ENCODE measurements at regions not wholly inside any gene's neighbourhood (a gene's known extent, or its start where the extent isn't known, plus 50 kb on each side); places are given as distances from the start of the nearest gene placed in this dataset.
"Not testable (repeated sequence)": the region's sequence is repeated elsewhere in the genome, so short reads cannot be mapped to it uniquely, and the experiment has no call there.

GRCh38 chr7:1301054-1301881 lies 68.6 kb downstream of the UNCX start:
- Histone ChIP-seq H3K4me3 (replicated peaks in 1 of 4; ENCODE audit: control extremely low read depth in 1 of 4, insufficient read depth in 1 of 4, low read depth in 3 of 4, low read length in 4 of 4) (no peak overlapping the region), H3K79me2 (ENCODE audit: control insufficient read depth, insufficient read depth, low read length) (no peaks in the 10 kb centered on the region), H3K9ac (ENCODE audit: insufficient read depth, low read length) (no peak overlapping the region), H3K4me2 (ENCODE audit: extremely low read depth, insufficient read depth, low read length) (no peak overlapping the region), H4K20me1 (ENCODE audit: control insufficient read depth, extremely low read depth, insufficient read depth, low read length) (no peaks in the 10 kb centered on the region), H3K27me3 (ENCODE audit: control insufficient read depth, insufficient read depth, low read length) (peaks cover 20% of the 10 kb centered on the region), H2AFZ (ENCODE audit: low read length) (no peak overlapping the region), H3K27ac (ENCODE audit: insufficient read depth, low read length) (no peak overlapping the region), H3K36me3 (ENCODE audit: control insufficient read depth, insufficient read depth, low read length) (no peaks in the 10 kb centered on the region), H3K9me3 (ENCODE audit: control insufficient read depth, insufficient read depth, low read depth, low read length) (no peaks in the 10 kb centered on the region), H3K4me1 (ENCODE audit: control insufficient read depth, extremely low read depth, insufficient read depth, low read length) (no peaks in the 10 kb centered on the region)
- TF ChIP-seq EZH2 (IDR thresholded peaks at IDR 0.05; ENCODE audit: low read length, missing control alignments), result no peak
- TF ChIP-seq, protein P1, sequence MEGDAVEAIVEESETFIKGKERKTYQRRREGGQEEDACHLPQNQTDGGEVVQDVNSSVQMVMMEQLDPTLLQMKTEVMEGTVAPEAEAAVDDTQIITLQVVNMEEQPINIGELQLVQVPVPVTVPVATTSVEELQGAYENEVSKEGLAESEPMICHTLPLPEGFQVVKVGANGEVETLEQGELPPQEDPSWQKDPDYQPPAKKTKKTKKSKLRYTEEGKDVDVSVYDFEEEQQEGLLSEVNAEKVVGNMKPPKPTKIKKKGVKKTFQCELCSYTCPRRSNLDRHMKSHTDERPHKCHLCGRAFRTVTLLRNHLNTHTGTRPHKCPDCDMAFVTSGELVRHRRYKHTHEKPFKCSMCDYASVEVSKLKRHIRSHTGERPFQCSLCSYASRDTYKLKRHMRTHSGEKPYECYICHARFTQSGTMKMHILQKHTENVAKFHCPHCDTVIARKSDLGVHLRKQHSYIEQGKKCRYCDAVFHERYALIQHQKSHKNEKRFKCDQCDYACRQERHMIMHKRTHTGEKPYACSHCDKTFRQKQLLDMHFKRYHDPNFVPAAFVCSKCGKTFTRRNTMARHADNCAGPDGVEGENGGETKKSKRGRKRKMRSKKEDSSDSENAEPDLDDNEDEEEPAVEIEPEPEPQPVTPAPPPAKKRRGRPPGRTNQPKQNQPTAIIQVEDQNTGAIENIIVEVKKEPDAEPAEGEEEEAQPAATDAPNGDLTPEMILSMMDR (conservative IDR thresholded peaks at IDR 0.05 in 1 of 2, IDR thresholded peaks at IDR 0.05 in 1 of 2; ENCODE audit: low read depth in 1 of 2, low read length in 2 of 2), result no peak
- DNase-seq (ENCODE audit: low read depth in 2 of 2), result no peak

GRCh38 chr7:1301882-1302251 lies 69.2 kb downstream of the UNCX start:
- Histone ChIP-seq H4K20me1 (ENCODE audit: control insufficient read depth, extremely low read depth, insufficient read depth, low read length) (no peaks in the 10 kb centered on the region), H3K4me3 (replicated peaks in 1 of 4; ENCODE audit: control extremely low read depth in 1 of 4, insufficient read depth in 1 of 4, low read depth in 3 of 4, low read length in 4 of 4) (no peak overlapping the region), H3K36me3 (ENCODE audit: control insufficient read depth, insufficient read depth, low read length) (no peaks in the 10 kb centered on the region), H3K27ac (ENCODE audit: insufficient read depth, low read length) (no peak overlapping the region), H3K4me1 (ENCODE audit: control insufficient read depth, extremely low read depth, insufficient read depth, low read length) (no peaks in the 10 kb centered on the region), H3K9me3 (ENCODE audit: control insufficient read depth, insufficient read depth, low read depth, low read length) (no peaks in the 10 kb centered on the region), H3K79me2 (ENCODE audit: control insufficient read depth, insufficient read depth, low read length) (no peaks in the 10 kb centered on the region), H2AFZ (ENCODE audit: low read length) (no peak overlapping the region), H3K4me2 (ENCODE audit: extremely low read depth, insufficient read depth, low read length) (no peak overlapping the region), H3K9ac (ENCODE audit: insufficient read depth, low read length) (no peak overlapping the region), H3K27me3 (ENCODE audit: control insufficient read depth, insufficient read depth, low read length) (peaks cover 14% of the 10 kb centered on the region)
- no peak for TF ChIP-seq EZH2 (IDR thresholded peaks at IDR 0.05; ENCODE audit: low read length, missing control alignments)
- TF ChIP-seq, protein P1 (conservative IDR thresholded peaks at IDR 0.05 in 1 of 2, IDR thresholded peaks at IDR 0.05 in 1 of 2; ENCODE audit: low read depth in 1 of 2, low read length in 2 of 2), result no peak
- DNase-seq (ENCODE audit: low read depth in 2 of 2), result no peak

- H3K27me3 ChIP-seq (ENCODE audit: control insufficient read depth, insufficient read depth, low read length), result peaks cover 7% of the 10 kb centered on the region
- H3K4me2 ChIP-seq (ENCODE audit: extremely low read depth, insufficient read depth, low read length), result no peak overlapping the region
- H2AFZ ChIP-seq (ENCODE audit: low read length), result no peak overlapping the region
- no peak overlapping the region for H3K4me3 ChIP-seq (replicated peaks in 1 of 4; ENCODE audit: control extremely low read depth in 1 of 4, insufficient read depth in 1 of 4, low read depth in 3 of 4, low read length in 4 of 4)
- H3K36me3 ChIP-seq (ENCODE audit: control insufficient read depth, insufficient read depth, low read length), result no peaks in the 10 kb centered on the region
- no peak overlapping the region for H3K27ac ChIP-seq (ENCODE audit: insufficient read depth, low read length)
- no peaks in the 10 kb centered on the region for H3K79me2 ChIP-seq (ENCODE audit: control insufficient read depth, insufficient read depth, low read length)
- TF ChIP-seq, protein P1 (conservative IDR thresholded peaks at IDR 0.05 in 1 of 2, IDR thresholded peaks at IDR 0.05 in 1 of 2; ENCODE audit: low read depth in 1 of 2, low read length in 2 of 2), result no peak
- no peak for TF ChIP-seq EZH2 (IDR thresholded peaks at IDR 0.05; ENCODE audit: low read length, missing control alignments)
- DNase-seq (ENCODE audit: low read depth in 2 of 2), result no peak
- no peaks in the 10 kb centered on the region for H3K9me3 ChIP-seq (ENCODE audit: control insufficient read depth, insufficient read depth, low read depth, low read length)
- H3K4me1 ChIP-seq (ENCODE audit: control insufficient read depth, extremely low read depth, insufficient read depth, low read length), result no peaks in the 10 kb centered on the region
- no peak overlapping the region for H3K9ac ChIP-seq (ENCODE audit: insufficient read depth, low read length)
- no peaks in the 10 kb centered on the region for H4K20me1 ChIP-seq (ENCODE audit: control insufficient read depth, extremely low read depth, insufficient read depth, low read length)
Measured at GRCh38 chr7:1302936-1303335, 70.3 kb downstream of the UNCX start.

- not testable (repeated sequence) for H3K9ac ChIP-seq (ENCODE audit: insufficient read depth, low read length); H3K36me3 ChIP-seq (ENCODE audit: control insufficient read depth, insufficient read depth, low read length); H2AFZ ChIP-seq (ENCODE audit: low read length); DNase-seq (ENCODE audit: low read depth in 2 of 2); H3K4me3 ChIP-seq (replicated peaks in 1 of 4; ENCODE audit: control extremely low read depth in 1 of 4, insufficient read depth in 1 of 4, low read depth in 3 of 4, low read length in 4 of 4); H3K27me3 ChIP-seq (ENCODE audit: control insufficient read depth, insufficient read depth, low read length); H3K27ac ChIP-seq (ENCODE audit: insufficient read depth, low read length); H3K9me3 ChIP-seq (ENCODE audit: control insufficient read depth, insufficient read depth, low read depth, low read length); H3K4me1 ChIP-seq (ENCODE audit: control insufficient read depth, extremely low read depth, insufficient read depth, low read length); H3K79me2 ChIP-seq (ENCODE audit: control insufficient read depth, insufficient read depth, low read length); H3K4me2 ChIP-seq (ENCODE audit: extremely low read depth, insufficient read depth, low read length); H4K20me1 ChIP-seq (ENCODE audit: control insufficient read depth, extremely low read depth, insufficient read depth, low read length)
Measured at GRCh38 chr7:1304011-1304410, 71.3 kb downstream of the UNCX start.
